GM12873 (cell line): ENCODE measurements at regions not wholly inside any gene's neighbourhood (a gene's known extent, or its start where the extent isn't known, plus 50 kb on each side); places are given as distances from the start of the nearest gene placed in this dataset.

Source experiments
- CTCF ChIP-seq: IDR thresholded peaks from 2 replicates; pipeline ENCODE4 v1.5.1; 2012; ENCODE audit warnings: low read depth, mild to moderate bottlenecking, moderate library complexity, low read length, control low read depth; ENCODE audit not compliant: insufficient read depth; ENCODE audit errors: missing control alignments

DNA sequence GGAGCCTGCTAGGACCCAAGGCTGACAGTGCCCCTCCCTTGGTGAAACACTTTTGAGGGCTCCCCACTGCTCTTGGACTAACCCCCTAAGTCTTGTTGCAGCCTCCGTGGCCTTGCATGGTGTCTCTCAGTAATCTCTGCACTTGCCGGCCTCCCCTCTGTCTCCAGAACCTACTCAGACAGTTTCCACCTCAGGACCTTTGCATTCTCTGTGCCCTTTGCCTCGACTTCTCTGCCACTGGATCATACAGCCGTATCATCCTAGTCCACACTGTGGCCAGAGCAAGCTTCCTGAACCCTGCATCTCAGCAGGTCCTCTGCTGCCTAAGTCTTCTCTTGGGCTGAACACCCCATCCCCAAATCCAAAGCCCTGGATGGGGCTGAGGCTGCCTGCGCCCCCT lies 152.0 kb upstream of the PTPN1 start:
- TF ChIP-seq CTCF: no peak

GRCh38 chr20:50358971-50359370 lies 151.2 kb upstream of the PTPN1 start:
- TF ChIP-seq CTCF: no peak

DNA sequence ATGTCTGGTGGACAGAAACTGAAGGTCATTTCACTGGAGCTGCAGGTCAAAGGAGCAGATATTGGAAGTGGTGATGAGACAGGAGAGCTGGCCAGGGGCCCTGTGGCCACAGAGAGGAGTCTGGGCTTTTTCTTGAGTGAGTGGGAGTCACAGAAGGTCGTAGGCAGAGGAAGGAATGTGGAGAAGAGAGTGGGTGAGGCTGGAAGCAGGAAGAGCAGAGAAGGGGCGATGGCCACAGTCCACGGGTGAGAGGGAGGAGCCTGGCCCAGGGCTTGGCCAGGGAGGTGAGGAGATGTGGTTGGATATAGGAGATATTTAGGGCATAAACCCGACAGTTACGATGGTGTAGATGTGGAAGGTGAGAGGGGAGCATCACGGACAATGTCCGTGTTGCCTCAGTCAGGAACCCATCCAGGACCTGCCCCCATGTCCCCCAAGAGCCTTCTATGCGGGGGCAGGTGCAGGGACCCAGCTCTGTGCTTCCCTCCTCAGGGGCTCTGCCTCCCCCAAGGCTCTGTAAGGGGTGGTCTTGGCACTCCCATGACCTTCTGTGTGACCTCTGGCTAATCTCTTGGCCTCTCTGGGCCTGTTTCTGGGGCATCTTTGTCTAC lies 150.5 kb upstream of the PTPN1 start:
- TF ChIP-seq CTCF: no peak

DNA sequence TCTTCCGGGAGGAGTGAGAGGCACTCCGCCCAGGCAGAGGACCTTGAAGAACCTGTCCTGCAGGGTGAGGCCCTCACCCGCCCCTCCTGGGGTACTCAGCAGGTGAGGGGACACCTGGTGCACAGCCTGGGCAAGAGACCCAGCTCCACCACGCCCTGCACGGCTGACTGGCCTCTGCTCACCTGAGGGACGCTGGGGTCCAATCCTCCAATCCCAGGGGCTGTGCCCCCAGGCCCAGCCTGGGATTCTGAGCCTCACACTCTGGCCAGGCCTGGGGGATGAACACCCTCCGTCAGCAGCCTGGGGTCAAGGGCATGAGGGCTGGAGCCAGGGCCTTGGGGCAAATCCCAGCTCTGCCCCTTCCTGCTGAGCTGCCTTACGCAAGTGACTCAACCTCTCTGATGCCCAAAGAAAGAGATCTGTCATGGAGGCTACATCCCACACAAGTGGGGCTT lies 149.9 kb upstream of the PTPN1 start:
- TF ChIP-seq CTCF: no peak

DNA sequence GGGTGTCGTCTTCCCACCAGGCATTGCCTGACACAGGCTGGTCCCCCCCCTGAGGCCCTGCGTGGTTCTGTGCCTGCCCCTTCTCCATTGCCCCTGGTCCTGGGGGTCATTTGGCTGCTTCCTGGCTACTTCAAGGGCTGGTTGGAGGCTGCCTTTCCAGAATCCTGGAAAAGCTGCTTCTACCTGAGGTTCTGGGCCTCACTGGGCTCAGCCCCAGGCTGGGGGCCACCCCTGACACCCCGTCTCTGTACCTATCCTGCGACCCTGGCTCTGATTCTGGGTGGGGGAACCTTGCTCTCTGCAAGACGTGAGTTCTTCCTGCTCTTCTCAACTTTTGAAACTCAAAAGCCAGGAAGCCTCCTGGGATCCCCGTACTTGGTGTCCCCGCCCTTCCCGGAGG lies 149.3 kb upstream of the PTPN1 start:
- TF ChIP-seq CTCF: no peak

DNA sequence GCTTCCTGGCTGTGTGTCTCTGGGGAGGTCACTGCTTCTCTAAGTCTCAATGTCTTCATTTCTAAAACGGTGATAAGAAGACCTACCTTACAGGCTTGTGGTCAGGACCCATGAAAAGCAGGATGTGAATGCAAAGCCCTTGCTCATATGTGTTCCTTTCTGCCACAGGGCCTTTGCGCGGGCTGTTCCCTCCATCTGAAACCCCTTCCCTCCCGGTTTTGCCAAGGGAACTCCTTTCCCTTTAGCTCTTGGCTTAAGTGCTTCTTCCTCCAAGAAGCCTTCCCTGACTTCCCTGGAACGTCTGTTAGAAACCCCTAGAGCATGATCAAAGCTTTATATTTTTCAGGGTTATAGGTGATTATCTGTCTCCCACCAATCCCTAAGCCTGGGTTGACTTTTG lies 147.2 kb upstream of the PTPN1 start:
- TF ChIP-seq CTCF: no peak

DNA sequence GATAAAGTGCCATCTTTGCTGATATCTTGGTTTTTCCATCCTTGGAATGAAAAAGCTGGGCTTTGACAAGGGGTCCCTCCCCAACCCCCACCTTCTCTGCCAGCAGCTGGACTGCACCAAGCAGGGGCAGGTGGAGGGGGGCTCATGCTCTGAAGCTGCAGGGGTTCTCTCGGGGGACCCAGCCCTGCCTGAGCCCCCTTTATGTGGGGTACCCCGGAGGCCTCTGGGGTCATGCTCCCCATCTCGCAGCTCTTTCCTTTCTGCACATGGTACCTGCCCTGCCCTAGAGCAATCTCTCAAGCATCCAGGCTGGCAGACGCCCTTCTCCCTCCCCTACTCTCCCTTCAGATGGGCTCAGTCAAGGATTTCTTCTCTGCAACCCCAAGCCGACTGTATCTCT lies 146.7 kb upstream of the PTPN1 start:
- no peak for TF ChIP-seq CTCF
